GM12878 (cell line): ENCODE measurements at regions not wholly inside any gene's neighbourhood (a gene's known extent, or its start where the extent isn't known, plus 50 kb on each side); places are given as distances from the start of the nearest gene placed in this dataset.

ENCODE experiments used
- ATAC-seq: fragments of 200-7000 bp; cut with Tn5 transposase; 3 replicates; pipeline ENCODE4 v1.9.1; 2020; ENCODE audit warnings: mild to moderate bottlenecking, moderate library complexity
- BruUV-seq: library from RNA; stranded (reverse); fragments of 400-500 nt; replicated peaks from 2 replicates; lab custom pipeline; 2021; lab: Mats Ljungman, UMichigan
- CTCF ChIA-PET: fragments of 300-600 bp; sonication (Branson Sonifier 250); formaldehyde crosslinking; extraction: SDS; loops from one replicate; lab custom pipeline; 2021; ENCODE audit warnings: inconsistent platforms; lab: Yijun Ruan, JAX
- POLR2A ChIA-PET: fragments of 350-600 bp; formaldehyde crosslinking; extraction: SDS; loops from one replicate; lab custom pipeline; 2021; ENCODE audit warnings: inconsistent platforms; lab: Charles Lee
- RAD21 ChIA-PET: fragments of 300-600 bp; sonication (Branson Sonifier 250); formaldehyde crosslinking; loops from one replicate; lab custom pipeline; 2023; ENCODE audit warnings: antibody characterized with exemption; ENCODE audit not compliant: unreplicated experiment; lab: Charles Lee
- SMC1A ChIA-PET: fragments of 300-600 bp; sonication (Branson Sonifier 250); formaldehyde crosslinking; loops from one replicate; lab custom pipeline; 2023; ENCODE audit not compliant: unreplicated experiment, uncharacterized antibody; lab: Charles Lee
- DNase-seq: peaks from one replicate; pipeline ENCODE4 v3.0.0-alpha.2; 2011; ENCODE audit warnings: low read depth, low spot score
- FAIRE-seq: peaks from 3 replicates; lab custom pipeline; 2011; peaks lifted over from hg19 to GRCh38; lab: Jason Lieb, UNC
- H2AFZ ChIP-seq: 2 replicates; pipeline ENCODE4 v1.6.0; 2011; ENCODE audit warnings: low read depth, low read length, control low read depth; ENCODE audit not compliant: control insufficient read depth
- H3K27ac ChIP-seq: 2 replicates; pipeline ENCODE4 v1.5.1; 2011; ENCODE audit warnings: control low read depth; ENCODE audit not compliant: control insufficient read depth, insufficient read depth
- H3K27me3 ChIP-seq, 2 experiments: replicated peaks in 1 of 2; 2 replicates each; pipeline versions ENCODE4 v1.6.0 to v1.6.1; 2011; ENCODE audit warnings: low read length in 1 of 2; ENCODE audit not compliant: control insufficient read depth in 2 of 2, insufficient read depth in 2 of 2
- H3K36me3 ChIP-seq, 2 experiments: 2 replicates each; pipeline ENCODE4 v1.5.1; 2011; ENCODE audit warnings: low read length in 1 of 2; ENCODE audit not compliant: control insufficient read depth in 2 of 2, insufficient read depth in 2 of 2
- H3K4me1 ChIP-seq: 2 replicates; pipeline ENCODE4 v1.6.1; 2011; ENCODE audit warnings: mild to moderate bottlenecking, low read length, moderate library complexity, mixed read lengths; ENCODE audit not compliant: control insufficient read depth, insufficient read depth
- H3K4me2 ChIP-seq: 2 replicates; pipeline ENCODE4 v1.6.0; 2011; ENCODE audit warnings: control low read depth; ENCODE audit not compliant: control insufficient read depth, insufficient read depth
- H3K4me3 ChIP-seq: fragments of 200-600 bp; sonication (generic); 2 replicates; pipeline ENCODE4 v1.5.1; 2016
- H3K79me2 ChIP-seq: 2 replicates; pipeline ENCODE4 v1.6.0; 2011; ENCODE audit warnings: low read length; ENCODE audit not compliant: control insufficient read depth, insufficient read depth
- H3K9ac ChIP-seq: 2 replicates; pipeline ENCODE4 v1.8.0; 2011; ENCODE audit warnings: low read length, control low read depth, mixed read lengths; ENCODE audit not compliant: control insufficient read depth, insufficient read depth
- H3K9me3 ChIP-seq: replicated peaks from 3 replicates; pipeline ENCODE4 v1.5.1; 2011; ENCODE audit warnings: mild to moderate bottlenecking, low read length; ENCODE audit not compliant: control insufficient read depth, insufficient read depth
- H4K20me1 ChIP-seq: 2 replicates; pipeline ENCODE4 v1.6.0; 2011; ENCODE audit not compliant: control insufficient read depth, insufficient read depth
- BCL11A ChIP-seq: IDR thresholded peaks from 2 replicates; pipeline ENCODE4 v1.6.1; 2011; ENCODE audit warnings: low read depth, low read length
- BHLHE40 ChIP-seq, 2 experiments: fragments of 450-650 bp in 1 of 2; IDR thresholded peaks; 2 replicates each; pipeline ENCODE4 v1.6.1; 2011 to 2017; ENCODE audit warnings: low read depth in 2 of 2, borderline replicate concordance in 1 of 2, improper control_type of control experiment in 1 of 2, low read length in 1 of 2, mild to moderate bottlenecking in 1 of 2
- BRCA1 ChIP-seq: IDR thresholded peaks from 2 replicates; pipeline ENCODE4 v1.6.1; 2011; ENCODE audit warnings: low read depth, low read length, improper control_type of control experiment
- ELK1 ChIP-seq: IDR thresholded peaks from 2 replicates; pipeline ENCODE4 v1.6.1; 2012; ENCODE audit warnings: low read depth, low read length, improper control_type of control experiment
- ETV6 ChIP-seq, 2 experiments: fragments of 450-650 bp in 1 of 2; IDR thresholded peaks in 1 of 2; conservative IDR thresholded peaks in 1 of 2; 2 replicates each; pipeline ENCODE4 v1.6.1; 2014; ENCODE audit warnings: antibody characterized with exemption in 1 of 2, borderline replicate concordance in 1 of 2, low read depth in 1 of 2, mild to moderate bottlenecking in 1 of 2, moderate library complexity in 1 of 2
- PAX8 ChIP-seq: fragments of 450-650 bp; IDR thresholded peaks from 2 replicates; pipeline ENCODE4 v1.6.1; 2017; ENCODE audit warnings: mild to moderate bottlenecking, moderate library complexity
- PML ChIP-seq: IDR thresholded peaks from 2 replicates; pipeline ENCODE4 v1.6.1; 2012; ENCODE audit warnings: low read length, inconsistent platforms
- RAD21 ChIP-seq: IDR thresholded peaks from 2 replicates; pipeline ENCODE4 v1.6.1; 2011; ENCODE audit warnings: mild to moderate bottlenecking, low read depth, low read length, moderate library complexity; ENCODE audit not compliant: insufficient read depth
- RFX5 ChIP-seq: IDR thresholded peaks from 2 replicates; pipeline ENCODE4 v1.6.1; 2011; ENCODE audit warnings: low read depth, low read length, improper control_type of control experiment
- WGBS: methylation state at CpG from one replicate; pipeline ENCODE4 v1.1.6; 2016; ENCODE audit warnings: low lambda C conversion rate; ENCODE audit not compliant: insufficient replicate concordance, insufficient coverage; ENCODE audit errors: missing lambda C conversion rate; 5-methylcytosine and 5-hydroxymethylcytosine counted together
- in situ Hi-C: fragments of 300-500 bp; cut with MboI; formaldehyde crosslinking; loops from 9 replicates; pipeline ENCODE4 v1.14.3; 2018; ENCODE audit warnings: mixed read lengths
- intact Hi-C: fragments of 100-400 bp; cut with micrococcal nuclease; formaldehyde crosslinking; loops from one replicate; pipeline ENCODE4 v1.14.2; 2022; ENCODE audit not compliant: unreplicated experiment
- TF ChIP-seq, protein P1 (sequence below): IDR thresholded peaks from 2 replicates; pipeline ENCODE4 v1.6.1; 2012; ENCODE audit warnings: mild to moderate bottlenecking, low read depth, low read length

DNA sequence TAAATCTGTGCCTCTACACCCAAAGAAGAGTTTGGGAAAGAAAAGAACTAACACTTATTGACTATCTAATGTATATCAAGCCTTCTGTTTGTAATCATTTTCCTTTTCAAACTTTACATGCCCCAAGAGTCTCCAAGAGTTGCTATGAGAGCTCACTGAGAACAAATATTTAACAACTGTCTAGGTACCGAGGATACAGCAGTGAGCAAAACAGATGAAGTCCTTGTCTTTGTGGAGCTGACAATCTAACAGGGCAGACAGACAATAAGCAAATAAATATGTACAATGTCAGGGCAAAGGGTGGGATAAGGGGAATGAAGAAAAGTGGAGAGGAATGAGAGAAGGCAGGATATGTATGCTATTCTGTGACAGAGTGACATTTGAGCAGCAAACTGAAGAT, 64.8 kb upstream of the KSR1 start:
- intact Hi-C loops (no loop called here), in situ Hi-C loops (no loop called here)
- Histone ChIP-seq H2AFZ (no peak overlapping the region), H3K9me3 (peaks cover 2% of the 10 kb centered on the region; the same call in 2 of the 3 replicates), H3K27ac (no peak overlapping the region), H3K4me1 (no peaks in the 10 kb centered on the region), H3K27me3 (no peaks in the 10 kb centered on the region; a peak in 1 of 4 replicates), H3K9ac (no peak overlapping the region), H3K4me2 (no peak overlapping the region), H4K20me1 (no peaks in the 10 kb centered on the region), H3K36me3 (no peaks in the 10 kb centered on the region), H3K79me2 (no peaks in the 10 kb centered on the region), H3K4me3 (no peak overlapping the region)
- TF ChIP-seq BHLHE40 (IDR thresholded peaks at IDR 0.05; ENCODE audit: borderline replicate concordance in 1 of 2, low read depth in 2 of 2, low read length in 1 of 2) (no peak), RAD21 (no peak), ELK1 (no peak), RFX5 (no peak), BCL11A (no peak), PML (no peak), PAX8 (no peak), ETV6 (conservative IDR thresholded peaks at IDR 0.05 in 1 of 2, IDR thresholded peaks at IDR 0.05 in 1 of 2; ENCODE audit: borderline replicate concordance in 1 of 2, low read depth in 1 of 2) (no peak), BRCA1 (no peak)
- TF ChIP-seq, protein P1, sequence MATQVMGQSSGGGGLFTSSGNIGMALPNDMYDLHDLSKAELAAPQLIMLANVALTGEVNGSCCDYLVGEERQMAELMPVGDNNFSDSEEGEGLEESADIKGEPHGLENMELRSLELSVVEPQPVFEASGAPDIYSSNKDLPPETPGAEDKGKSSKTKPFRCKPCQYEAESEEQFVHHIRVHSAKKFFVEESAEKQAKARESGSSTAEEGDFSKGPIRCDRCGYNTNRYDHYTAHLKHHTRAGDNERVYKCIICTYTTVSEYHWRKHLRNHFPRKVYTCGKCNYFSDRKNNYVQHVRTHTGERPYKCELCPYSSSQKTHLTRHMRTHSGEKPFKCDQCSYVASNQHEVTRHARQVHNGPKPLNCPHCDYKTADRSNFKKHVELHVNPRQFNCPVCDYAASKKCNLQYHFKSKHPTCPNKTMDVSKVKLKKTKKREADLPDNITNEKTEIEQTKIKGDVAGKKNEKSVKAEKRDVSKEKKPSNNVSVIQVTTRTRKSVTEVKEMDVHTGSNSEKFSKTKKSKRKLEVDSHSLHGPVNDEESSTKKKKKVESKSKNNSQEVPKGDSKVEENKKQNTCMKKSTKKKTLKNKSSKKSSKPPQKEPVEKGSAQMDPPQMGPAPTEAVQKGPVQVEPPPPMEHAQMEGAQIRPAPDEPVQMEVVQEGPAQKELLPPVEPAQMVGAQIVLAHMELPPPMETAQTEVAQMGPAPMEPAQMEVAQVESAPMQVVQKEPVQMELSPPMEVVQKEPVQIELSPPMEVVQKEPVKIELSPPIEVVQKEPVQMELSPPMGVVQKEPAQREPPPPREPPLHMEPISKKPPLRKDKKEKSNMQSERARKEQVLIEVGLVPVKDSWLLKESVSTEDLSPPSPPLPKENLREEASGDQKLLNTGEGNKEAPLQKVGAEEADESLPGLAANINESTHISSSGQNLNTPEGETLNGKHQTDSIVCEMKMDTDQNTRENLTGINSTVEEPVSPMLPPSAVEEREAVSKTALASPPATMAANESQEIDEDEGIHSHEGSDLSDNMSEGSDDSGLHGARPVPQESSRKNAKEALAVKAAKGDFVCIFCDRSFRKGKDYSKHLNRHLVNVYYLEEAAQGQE: no peak
- ChIA-PET SMC1A (interaction anchor here (0.6 kb wide), 1 partner anchor 22 kb away, joined by 3 read pairs; no protein-coding TSS in a partner anchor), POLR2A (no interaction called here), CTCF (interaction anchor here (0.6 to 1.5 kb wide), 2 partner anchors 209 to 445 kb away, joined by 3 to 9 read pairs; no protein-coding TSS in a partner anchor), RAD21 (no interaction called here)
- ATAC-seq (no peak), FAIRE-seq (no peak), DNase-seq (no peak)
- 4% methylated on average over 1 of the region's 1 CpG for whole genome bisulfite sequencing
- no TSS peak for BruUV-seq
